T-helper 9 cell (primary cell): ENCODE measurements at regions not wholly inside any gene's neighbourhood (a gene's known extent, or its start where the extent isn't known, plus 50 kb on each side); places are given as distances from the start of the nearest gene placed in this dataset.

Experiments used
- DNase-seq: peaks from one replicate; pipeline ENCODE4 v3.0.0-alpha.2; 2020

GRCh38 chr20:61135266-61135665 is 116.8 kb upstream of the CDH4 start:
- no peak for DNase-seq

GRCh38 chr20:61135968-61136367 is 116.1 kb upstream of the CDH4 start:
- no peak for DNase-seq

- no peak for DNase-seq
Measured at GRCh38 chr20:61138566-61138965, 113.5 kb upstream of the CDH4 start.

- DNase-seq, result no peak
Measured at GRCh38 chr20:61139031-61139430, 113.0 kb upstream of the CDH4 start.

- no peak for DNase-seq
Measured at GRCh38 chr20:61140576-61140975, 111.5 kb upstream of the CDH4 start.

GRCh38 chr20:61146023-61146422 is 106.0 kb upstream of the CDH4 start:
- DNase-seq, result no peak

- DNase-seq, result no peak
Measured at GRCh38 chr20:61149636-61150035, 102.4 kb upstream of the CDH4 start.

- no peak for DNase-seq
Measured at GRCh38 chr20:61157301-61157700, 94.8 kb upstream of the CDH4 start.

- no peak for DNase-seq
Measured at GRCh38 chr20:61159957-61160686, 91.9 kb upstream of the CDH4 start.

- no peak for DNase-seq
Measured at GRCh38 chr20:61161726-61162390, 90.2 kb upstream of the CDH4 start.

GRCh38 chr20:61162451-61162850 is 89.6 kb upstream of the CDH4 start:
- no peak for DNase-seq

GRCh38 chr20:61163031-61163430 is 89.0 kb upstream of the CDH4 start:
- no peak for DNase-seq

GRCh38 chr20:61166324-61166723 is 85.7 kb upstream of the CDH4 start:
- no peak for DNase-seq

- DNase-seq, result no peak
Measured at GRCh38 chr20:61168605-61169004, 83.5 kb upstream of the CDH4 start.

GRCh38 chr20:61169874-61170273 is 82.2 kb upstream of the CDH4 start:
- DNase-seq, result no peak

- DNase-seq, result no peak
Measured at GRCh38 chr20:61170496-61171320, 81.4 kb upstream of the CDH4 start.

GRCh38 chr20:61173267-61173666 is 78.8 kb upstream of the CDH4 start:
- no peak for DNase-seq

- no peak for DNase-seq
Measured at GRCh38 chr20:61173961-61174725, 77.9 kb upstream of the CDH4 start.

GRCh38 chr20:61176874-61177273 is 75.2 kb upstream of the CDH4 start:
- no peak for DNase-seq

- DNase-seq, result no peak
Measured at GRCh38 chr20:61178551-61179071, 73.5 kb upstream of the CDH4 start.

GRCh38 chr20:61184194-61184593 is 67.9 kb upstream of the CDH4 start:
- no peak for DNase-seq

- DNase-seq, result no peak
Measured at GRCh38 chr20:61185181-61185580, 66.9 kb upstream of the CDH4 start.
